Activated CD4-positive, alpha-beta T cell treated with anti-CD3 and anti-CD28 coated beads, Interleukin-2, amount 50 U/mL, for 48 hours (primary cell): ENCODE measurements at regions not wholly inside any gene's neighbourhood (a gene's known extent, or its start where the extent isn't known, plus 50 kb on each side); places are given as distances from the start of the nearest gene placed in this dataset.
A peak's percentile ranks its signal among the peaks of the same experiment; 100 is the strongest.
"Not testable (repeated sequence)": the region's sequence is repeated elsewhere in the genome, so short reads cannot be mapped to it uniquely, and the experiment has no call there.

Experiments
- DNase-seq, 2 experiments: peaks; one replicate each; pipeline ENCODE4 v3.0.0-alpha.2; 2020

GRCh38 chr2:129914538-129915302, 64.7 kb upstream of the RAB6C start:
- DNase-seq, result no peak

- DNase-seq, result no peak
Measured at GRCh38 chr2:129915303-129915840, 64.1 kb upstream of the RAB6C start.

GRCh38 chr2:129918604-129919003, 60.9 kb upstream of the RAB6C start:
- DNase-seq, result no peak

GRCh38 chr2:129922571-129923264, 56.7 kb upstream of the RAB6C start:
- DNase-seq, result no peak

- peak; percentile 14 to 25 for DNase-seq
Measured at GRCh38 chr2:129923265-129924091, 56.0 kb upstream of the RAB6C start.

GRCh38 chr2:129924115-129924514, 55.4 kb upstream of the RAB6C start:
- DNase-seq, result not testable (repeated sequence)

- DNase-seq, result no peak
Measured at GRCh38 chr2:129925381-129925780, 54.1 kb upstream of the RAB6C start.

GRCh38 chr2:129927696-129928095, 51.8 kb upstream of the RAB6C start:
- no peak for DNase-seq

GRCh38 chr2:129929321-129930290, 49.9 kb upstream of the RAB6C start:
- no peak for DNase-seq
